ENCODE measurements at regions not wholly inside any gene's neighbourhood (a gene's known extent, or its start where the extent isn't known, plus 50 kb on each side); places are given as distances from the start of the nearest gene placed in this dataset.
A peak's percentile ranks its signal among the peaks of the same experiment; 100 is the strongest.
"Not testable (repeated sequence)": the region's sequence is repeated elsewhere in the genome, so short reads cannot be mapped to it uniquely, and the experiment has no call there.

DNA sequence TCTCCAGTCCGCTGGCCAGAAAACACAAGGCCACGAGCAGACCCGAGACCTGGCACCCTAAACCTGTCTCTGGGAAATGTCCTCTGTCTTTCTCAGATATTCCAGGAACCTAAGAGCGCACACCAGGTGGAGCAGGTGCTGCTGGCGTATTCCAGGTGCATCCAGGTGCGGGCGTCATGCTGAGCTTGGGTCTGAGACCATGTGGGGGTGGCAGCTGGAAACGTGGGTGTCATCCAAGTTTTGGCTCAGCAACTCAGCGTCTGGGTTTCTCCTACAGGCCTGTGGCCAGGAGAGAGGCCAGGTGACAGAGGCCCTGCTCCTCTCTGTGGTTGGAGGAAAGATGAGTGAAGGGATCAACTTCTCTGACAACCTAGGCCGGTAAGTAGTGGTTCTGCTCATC is 103.3 kb upstream of the PZP start:
- not testable (repeated sequence) for H3K27ac ChIP-seq (replicated peaks); H3K4me3 ChIP-seq (replicated peaks; ENCODE audit: insufficient read depth, low read length); DNase-seq (ENCODE audit: low read depth in 1 of 2, low spot score in 1 of 2); H3K27me3 ChIP-seq (ENCODE audit: insufficient read depth, poor library complexity, severe bottlenecking)

DNA sequence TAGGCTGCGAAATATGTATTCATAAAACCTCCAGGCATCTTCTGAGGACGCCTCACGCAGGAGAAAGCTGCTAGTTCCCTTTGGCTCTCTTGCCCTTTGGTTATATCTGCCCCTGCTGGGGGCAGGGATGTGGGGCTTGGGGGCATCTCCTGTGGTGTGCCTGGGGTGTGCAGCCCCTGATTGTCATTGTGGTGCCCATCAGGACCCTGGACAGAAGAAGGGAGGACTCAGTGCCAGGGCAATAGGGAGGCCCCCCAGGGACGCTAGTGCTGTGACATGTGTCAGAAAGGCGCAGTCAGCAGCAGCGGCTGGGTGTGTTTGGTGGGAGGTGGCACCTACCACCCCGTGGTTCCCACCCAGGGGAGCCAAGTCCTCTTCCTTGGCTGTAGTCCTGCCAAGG is 102.5 kb upstream of the PZP start:
- H3K27ac ChIP-seq (replicated peaks); DNase-seq (ENCODE audit: low read depth in 1 of 2, low spot score in 1 of 2); H3K4me3 ChIP-seq (replicated peaks; ENCODE audit: insufficient read depth, low read length); H3K27me3 ChIP-seq (ENCODE audit: insufficient read depth, poor library complexity, severe bottlenecking): not testable (repeated sequence)
- TF ChIP-seq, protein P1, sequence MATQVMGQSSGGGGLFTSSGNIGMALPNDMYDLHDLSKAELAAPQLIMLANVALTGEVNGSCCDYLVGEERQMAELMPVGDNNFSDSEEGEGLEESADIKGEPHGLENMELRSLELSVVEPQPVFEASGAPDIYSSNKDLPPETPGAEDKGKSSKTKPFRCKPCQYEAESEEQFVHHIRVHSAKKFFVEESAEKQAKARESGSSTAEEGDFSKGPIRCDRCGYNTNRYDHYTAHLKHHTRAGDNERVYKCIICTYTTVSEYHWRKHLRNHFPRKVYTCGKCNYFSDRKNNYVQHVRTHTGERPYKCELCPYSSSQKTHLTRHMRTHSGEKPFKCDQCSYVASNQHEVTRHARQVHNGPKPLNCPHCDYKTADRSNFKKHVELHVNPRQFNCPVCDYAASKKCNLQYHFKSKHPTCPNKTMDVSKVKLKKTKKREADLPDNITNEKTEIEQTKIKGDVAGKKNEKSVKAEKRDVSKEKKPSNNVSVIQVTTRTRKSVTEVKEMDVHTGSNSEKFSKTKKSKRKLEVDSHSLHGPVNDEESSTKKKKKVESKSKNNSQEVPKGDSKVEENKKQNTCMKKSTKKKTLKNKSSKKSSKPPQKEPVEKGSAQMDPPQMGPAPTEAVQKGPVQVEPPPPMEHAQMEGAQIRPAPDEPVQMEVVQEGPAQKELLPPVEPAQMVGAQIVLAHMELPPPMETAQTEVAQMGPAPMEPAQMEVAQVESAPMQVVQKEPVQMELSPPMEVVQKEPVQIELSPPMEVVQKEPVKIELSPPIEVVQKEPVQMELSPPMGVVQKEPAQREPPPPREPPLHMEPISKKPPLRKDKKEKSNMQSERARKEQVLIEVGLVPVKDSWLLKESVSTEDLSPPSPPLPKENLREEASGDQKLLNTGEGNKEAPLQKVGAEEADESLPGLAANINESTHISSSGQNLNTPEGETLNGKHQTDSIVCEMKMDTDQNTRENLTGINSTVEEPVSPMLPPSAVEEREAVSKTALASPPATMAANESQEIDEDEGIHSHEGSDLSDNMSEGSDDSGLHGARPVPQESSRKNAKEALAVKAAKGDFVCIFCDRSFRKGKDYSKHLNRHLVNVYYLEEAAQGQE (IDR thresholded peaks at IDR 0.05; ENCODE audit: insufficient replicate concordance, low read depth) = peak; percentile 49

DNA sequence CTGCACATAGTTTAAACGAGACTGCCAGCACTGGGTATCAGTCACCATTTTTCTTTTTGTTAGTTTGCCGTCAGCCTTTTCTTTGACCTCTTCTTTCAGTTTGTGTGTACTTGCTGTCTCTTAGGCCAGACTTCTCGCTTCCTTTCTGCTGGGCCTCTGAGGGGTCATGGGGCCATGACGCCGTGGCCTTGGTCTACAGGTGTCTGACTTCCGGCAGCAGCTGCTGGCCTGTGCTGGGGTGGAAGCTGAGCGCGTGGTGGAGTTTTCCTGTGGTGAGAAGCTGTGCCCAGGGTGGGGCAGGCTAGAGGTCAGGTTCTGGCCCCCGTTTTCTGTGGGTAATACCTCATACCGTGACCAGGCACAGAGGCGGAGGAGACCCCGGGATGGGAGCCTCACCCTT is 101.6 kb upstream of the PZP start:
- not testable (repeated sequence) for H3K4me3 ChIP-seq (replicated peaks; ENCODE audit: insufficient read depth, low read length); H3K27ac ChIP-seq (replicated peaks); DNase-seq (ENCODE audit: low read depth in 1 of 2, low spot score in 1 of 2); H3K27me3 ChIP-seq (ENCODE audit: insufficient read depth, poor library complexity, severe bottlenecking)

DNA sequence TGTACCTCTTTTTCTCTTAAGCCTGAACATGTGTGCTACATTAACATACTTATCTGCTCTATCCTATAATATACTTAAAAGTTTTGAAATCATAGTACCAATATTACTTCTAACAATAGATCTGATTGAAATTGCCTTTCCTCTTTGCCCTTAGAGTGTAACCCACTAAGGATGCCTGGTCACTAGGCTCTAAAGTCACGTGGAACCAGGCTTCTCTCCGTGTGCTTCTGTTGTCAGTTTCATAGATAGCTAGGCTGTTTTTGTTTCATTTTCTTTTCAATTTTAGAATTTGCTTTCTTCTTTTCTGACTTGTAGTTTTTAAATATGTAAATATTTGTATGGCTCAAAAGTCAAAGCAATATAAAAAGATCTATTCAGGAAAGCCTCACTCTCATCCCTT is 100.5 kb upstream of the PZP start:
- DNase-seq (ENCODE audit: low read depth in 1 of 2, low spot score in 1 of 2); H3K27ac ChIP-seq (replicated peaks); H3K4me3 ChIP-seq (replicated peaks; ENCODE audit: insufficient read depth, low read length); H3K27me3 ChIP-seq (ENCODE audit: insufficient read depth, poor library complexity, severe bottlenecking): not testable (repeated sequence)

DNA sequence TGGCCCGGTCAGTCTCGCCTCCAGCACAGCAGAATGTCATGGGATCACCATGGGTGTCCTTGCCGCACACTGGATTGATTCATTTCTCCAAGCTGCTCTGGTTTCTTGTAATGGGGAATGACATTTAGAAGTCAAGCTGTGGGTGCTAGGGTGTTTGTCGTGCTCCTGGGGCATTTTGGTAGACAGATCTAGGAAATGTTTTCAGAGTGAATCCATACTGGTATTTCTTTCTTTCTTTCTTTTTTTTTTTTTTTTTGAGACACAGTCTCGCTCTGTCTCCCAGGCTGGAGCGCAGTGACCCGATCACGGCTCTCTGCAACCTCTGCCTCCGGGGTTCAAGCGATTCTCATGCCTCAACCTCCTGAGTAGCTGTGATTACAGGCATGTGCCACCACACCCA is 100.0 kb upstream of the PZP start:
- not testable (repeated sequence) for H3K27me3 ChIP-seq (ENCODE audit: insufficient read depth, poor library complexity, severe bottlenecking); H3K4me3 ChIP-seq (replicated peaks; ENCODE audit: insufficient read depth, low read length); DNase-seq (ENCODE audit: low read depth in 1 of 2, low spot score in 1 of 2); H3K27ac ChIP-seq (replicated peaks)

DNA sequence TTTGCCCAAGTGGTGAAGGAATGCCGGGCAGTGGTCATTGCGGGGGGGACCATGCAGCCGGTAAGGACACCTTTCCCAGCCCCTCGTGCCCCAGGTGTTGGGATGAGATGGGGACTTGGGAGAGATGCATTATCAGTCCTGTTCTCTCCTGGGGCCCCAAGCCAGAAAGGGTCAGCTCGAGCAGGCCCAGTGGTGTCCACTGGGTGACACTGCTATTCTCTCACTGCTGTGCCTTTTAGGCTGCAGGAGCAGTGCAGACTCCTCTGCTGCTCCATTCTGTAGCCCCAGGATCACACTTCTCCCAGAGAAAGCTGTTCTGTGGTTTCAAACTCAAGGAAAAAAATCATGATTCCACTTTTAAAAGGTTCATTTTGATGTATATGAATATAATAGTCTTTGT is 99.1 kb upstream of the PZP start:
- DNase-seq (ENCODE audit: low read depth in 1 of 2, low spot score in 1 of 2); H3K27ac ChIP-seq (replicated peaks); H3K4me3 ChIP-seq (replicated peaks; ENCODE audit: insufficient read depth, low read length); H3K27me3 ChIP-seq (ENCODE audit: insufficient read depth, poor library complexity, severe bottlenecking): not testable (repeated sequence)

DNA sequence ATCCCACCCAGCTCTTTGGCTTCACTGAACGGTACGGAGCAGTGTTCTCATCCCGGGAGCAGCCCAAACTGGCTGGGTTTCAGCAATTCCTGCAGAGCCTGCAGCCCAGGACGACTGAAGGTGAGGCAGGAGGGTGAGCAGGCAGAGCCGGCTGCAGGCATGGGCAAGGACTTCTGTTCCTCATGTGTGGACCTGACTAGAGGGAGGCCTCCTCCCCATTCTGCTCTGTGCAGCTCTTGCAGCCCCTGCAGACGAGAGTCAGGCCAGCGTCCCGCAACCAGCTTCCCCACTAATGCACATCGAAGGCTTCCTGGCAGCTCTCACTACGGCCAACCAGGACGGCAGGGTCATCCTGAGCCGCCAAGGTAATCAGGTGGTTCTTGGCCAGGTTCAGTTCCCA is 97.8 kb upstream of the PZP start:
- not testable (repeated sequence) for H3K27me3 ChIP-seq (ENCODE audit: insufficient read depth, poor library complexity, severe bottlenecking); DNase-seq (ENCODE audit: low read depth in 1 of 2, low spot score in 1 of 2); H3K27ac ChIP-seq (replicated peaks); H3K4me3 ChIP-seq (replicated peaks; ENCODE audit: insufficient read depth, low read length)

DNA sequence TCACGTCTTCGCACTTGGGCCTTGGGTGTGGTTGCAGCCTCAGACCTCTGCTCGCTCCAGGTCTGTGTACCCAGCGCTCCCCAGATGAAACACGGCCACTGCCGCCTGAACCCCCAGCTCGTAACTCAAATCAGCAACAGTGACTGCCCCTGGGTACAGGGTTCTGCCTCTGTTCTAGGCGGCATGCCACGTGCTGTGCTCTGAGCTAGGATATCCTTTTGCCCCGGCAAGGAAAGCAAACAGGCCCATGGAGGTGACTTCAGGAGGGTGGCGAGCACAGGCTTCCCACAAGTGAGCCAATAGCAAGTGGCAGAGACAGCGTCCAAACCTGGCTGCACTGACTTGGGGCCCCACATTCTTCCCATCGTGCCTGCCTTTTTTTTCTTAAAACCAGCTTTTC is 96.3 kb upstream of the PZP start:
- not testable (repeated sequence) for H3K27me3 ChIP-seq (ENCODE audit: insufficient read depth, poor library complexity, severe bottlenecking); DNase-seq (ENCODE audit: low read depth in 1 of 2, low spot score in 1 of 2); H3K4me3 ChIP-seq (replicated peaks; ENCODE audit: insufficient read depth, low read length); H3K27ac ChIP-seq (replicated peaks)

DNA sequence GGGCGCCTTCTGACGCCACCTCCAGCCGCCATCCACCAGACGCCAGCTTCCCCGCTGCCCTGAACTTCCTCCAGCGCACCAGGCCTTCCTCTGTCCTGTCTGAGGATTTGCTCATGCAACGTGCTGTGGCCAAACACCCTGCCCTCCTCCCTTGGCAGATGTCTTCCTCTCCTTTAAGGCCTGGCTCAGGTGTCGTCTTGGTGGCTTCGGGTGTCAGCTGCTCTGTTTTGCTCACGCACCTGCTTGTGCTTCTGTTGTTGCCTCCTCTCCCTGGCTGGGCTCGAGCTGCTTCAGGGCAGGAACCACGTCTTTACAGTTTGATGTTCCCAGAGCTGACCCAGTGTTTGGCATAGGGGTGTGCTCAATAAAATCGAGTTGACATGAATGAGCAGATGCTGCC is 87.7 kb upstream of the PZP start:
- DNase-seq (ENCODE audit: low read depth in 1 of 2, low spot score in 1 of 2) = not testable (repeated sequence)

DNA sequence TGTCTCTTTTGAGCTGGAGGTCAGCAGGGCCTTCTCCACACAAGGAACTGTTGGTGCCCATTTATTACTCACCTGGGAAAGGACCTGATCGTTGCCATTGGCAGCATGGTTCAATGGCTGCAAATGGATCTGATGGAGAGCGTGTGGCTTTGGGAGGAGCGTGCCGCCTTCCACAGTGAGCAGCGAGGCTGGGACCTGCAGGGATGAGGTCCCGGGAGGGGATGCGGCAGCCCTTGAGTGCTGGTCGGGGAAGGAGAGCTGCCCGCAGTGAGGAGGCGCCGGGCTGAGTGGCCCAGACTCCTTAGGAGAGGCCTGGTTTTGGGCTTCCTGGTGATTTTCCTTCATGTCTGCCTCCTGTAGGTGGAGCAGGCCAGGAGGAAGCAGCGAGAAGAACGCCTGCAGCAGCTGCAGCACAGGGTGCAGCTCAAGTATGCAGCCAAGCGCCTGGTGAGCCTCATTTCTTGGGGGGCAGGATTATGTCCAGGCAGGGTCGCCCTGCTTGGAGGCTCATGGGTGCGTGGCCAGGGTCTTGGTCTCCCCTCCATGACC is 86.0 kb upstream of the PZP start:
- not testable (repeated sequence) for H3K27ac ChIP-seq (replicated peaks); H3K4me3 ChIP-seq (replicated peaks; ENCODE audit: insufficient read depth, low read length); H3K27me3 ChIP-seq (ENCODE audit: insufficient read depth, poor library complexity, severe bottlenecking); DNase-seq (ENCODE audit: low read depth in 1 of 2, low spot score in 1 of 2)

More for the DNA sequence above, 87.7 kb upstream of the PZP start:
- H3K27ac ChIP-seq (replicated peaks); H3K4me3 ChIP-seq (replicated peaks; ENCODE audit: insufficient read depth, low read length); H3K27me3 ChIP-seq (ENCODE audit: insufficient read depth, poor library complexity, severe bottlenecking): not testable (repeated sequence)

DNA sequence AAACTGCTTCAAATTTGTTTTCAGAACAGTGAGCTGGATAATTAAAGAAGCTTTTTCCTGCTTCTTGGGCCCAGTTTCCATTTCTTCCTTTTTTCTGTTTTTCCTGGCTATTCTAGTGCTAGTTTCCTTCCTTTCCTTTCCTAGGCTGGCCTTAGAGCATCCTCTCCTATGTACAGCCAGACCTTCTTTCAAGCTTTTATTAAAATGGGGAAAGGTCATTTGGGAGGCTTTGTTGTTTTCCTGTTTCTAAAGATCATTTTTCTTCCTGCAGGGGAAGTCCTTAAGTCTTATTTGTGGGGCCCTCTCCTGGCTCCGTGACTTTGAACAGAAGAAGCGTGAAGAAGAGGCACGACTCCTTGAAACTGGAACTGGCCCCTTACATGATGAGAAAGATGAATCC is 85.2 kb upstream of the PZP start:
- not testable (repeated sequence) for H3K4me3 ChIP-seq (replicated peaks; ENCODE audit: insufficient read depth, low read length); H3K27me3 ChIP-seq (ENCODE audit: insufficient read depth, poor library complexity, severe bottlenecking); DNase-seq (ENCODE audit: low read depth in 1 of 2, low spot score in 1 of 2); H3K27ac ChIP-seq (replicated peaks)

DNA sequence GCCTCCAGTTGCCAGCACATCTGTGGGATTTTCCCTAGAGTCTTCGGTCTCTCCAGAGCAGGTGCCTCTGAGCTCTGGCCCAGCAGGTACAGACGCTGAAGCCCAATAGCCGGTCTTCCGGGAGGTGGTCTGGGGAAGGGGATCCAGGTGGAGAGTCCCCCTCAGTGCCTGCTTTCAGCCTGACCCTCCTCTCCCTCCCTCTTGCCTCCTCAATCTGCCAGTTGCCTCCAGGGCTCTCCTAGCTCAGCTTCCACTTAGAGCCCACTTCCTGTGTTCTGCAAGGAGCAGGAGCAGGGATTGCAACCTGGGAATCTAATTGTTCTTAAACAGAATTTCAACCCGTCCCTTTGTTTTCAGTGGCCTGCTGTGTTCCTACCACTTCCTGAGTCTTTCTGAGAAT is 81.8 kb upstream of the PZP start:
- not testable (repeated sequence) for H3K4me3 ChIP-seq (replicated peaks; ENCODE audit: insufficient read depth, low read length); DNase-seq (ENCODE audit: low read depth in 1 of 2, low spot score in 1 of 2); H3K27me3 ChIP-seq (ENCODE audit: insufficient read depth, poor library complexity, severe bottlenecking); H3K27ac ChIP-seq (replicated peaks)

DNA sequence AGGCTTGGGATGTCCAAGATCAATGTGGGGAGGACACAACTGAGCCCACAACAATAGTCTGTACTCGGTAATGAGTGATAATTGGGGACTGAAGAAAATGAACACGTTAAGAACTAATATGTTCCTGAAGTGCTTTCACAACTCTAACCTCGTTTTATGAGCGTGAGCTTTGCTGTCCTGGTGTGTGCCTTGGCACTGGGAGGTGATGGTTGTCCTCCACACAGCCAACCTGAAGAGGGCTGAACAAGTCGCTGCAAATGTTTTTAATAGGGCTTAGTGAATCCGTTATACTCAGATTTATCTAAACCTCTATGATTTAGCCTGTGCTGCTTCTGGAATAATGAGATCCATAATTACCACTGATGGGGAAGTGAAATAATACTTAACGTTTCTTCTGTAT is 76.5 kb upstream of the PZP start:
- H3K4me3 ChIP-seq (replicated peaks; ENCODE audit: insufficient read depth, low read length) = peak overlapping the region; percentile 50
- peak overlapping the region; percentile 56; the same call in 1 of the 2 replicates for H3K27ac ChIP-seq (replicated peaks)
- DNase-seq (ENCODE audit: low read depth in 1 of 2, low spot score in 1 of 2); H3K27me3 ChIP-seq (ENCODE audit: insufficient read depth, poor library complexity, severe bottlenecking): not testable (repeated sequence)

DNA sequence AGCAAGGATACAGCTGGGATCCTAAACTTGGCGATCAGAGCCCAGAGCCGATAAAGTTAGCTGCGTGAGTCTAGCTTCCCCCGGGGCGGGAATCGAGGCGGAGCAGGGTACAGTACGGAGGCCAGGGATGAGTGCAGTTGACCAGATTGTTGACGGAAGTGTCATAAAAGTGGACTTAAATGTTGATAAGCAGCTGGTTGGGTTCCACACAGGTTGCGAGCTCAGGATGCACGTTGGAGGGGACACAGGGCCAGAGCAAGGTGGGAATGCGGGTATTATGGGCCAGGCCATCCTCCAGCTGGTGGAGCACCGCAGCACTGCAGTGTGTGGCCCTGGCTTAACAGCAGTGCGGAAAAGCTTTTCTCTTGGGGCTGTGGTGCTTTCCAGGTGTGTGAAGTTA is 76.0 kb upstream of the PZP start:
- DNase-seq (ENCODE audit: low read depth in 1 of 2, low spot score in 1 of 2) = peak in 1 of 2 experiments; percentile 18
- H3K27me3 ChIP-seq (ENCODE audit: insufficient read depth, poor library complexity, severe bottlenecking) = not testable (repeated sequence)
- Histone ChIP-seq H3K4me3 (replicated peaks; ENCODE audit: insufficient read depth, low read length) (peak overlapping the region; percentile 50), H3K27ac (replicated peaks) (peak overlapping the region; percentile 56; the same call in 1 of the 2 replicates)

Measured in HL-60 (cell line).